HG03439 (cell line): ENCODE measurements at regions not wholly inside any gene's neighbourhood (a gene's known extent, or its start where the extent isn't known, plus 50 kb on each side); places are given as distances from the start of the nearest gene placed in this dataset.
"Not testable (repeated sequence)": the region's sequence is repeated elsewhere in the genome, so short reads cannot be mapped to it uniquely, and the experiment has no call there.

Experiments used
- ATAC-seq: cut with Tn5 transposase; IDR thresholded peaks from one replicate; pipeline ENCODE4 v1.9.1; 2021; ENCODE audit warnings: mild to moderate bottlenecking, moderate library complexity; ENCODE audit not compliant: unreplicated experiment

DNA sequence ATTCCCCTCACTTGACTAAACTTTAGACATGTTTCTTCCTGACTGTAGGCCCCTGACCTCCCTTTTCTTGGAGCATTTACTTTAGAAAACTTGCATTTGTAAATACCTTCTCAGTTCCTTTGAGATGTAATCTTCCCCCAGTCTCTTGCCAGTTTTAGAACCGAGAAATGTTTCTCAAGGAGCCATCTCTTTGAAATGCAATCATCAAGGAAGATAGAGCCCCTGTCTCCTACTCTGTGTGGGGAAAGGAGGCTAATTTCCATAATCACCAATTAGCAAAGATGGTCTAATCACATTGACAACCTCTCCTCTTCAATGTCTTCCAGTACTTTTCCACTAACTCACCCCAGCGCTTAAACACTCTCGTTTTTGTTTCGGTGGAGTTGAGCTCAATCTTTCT lies 70.0 kb upstream of the SMIM30 start:
- ATAC-seq = no peak

DNA sequence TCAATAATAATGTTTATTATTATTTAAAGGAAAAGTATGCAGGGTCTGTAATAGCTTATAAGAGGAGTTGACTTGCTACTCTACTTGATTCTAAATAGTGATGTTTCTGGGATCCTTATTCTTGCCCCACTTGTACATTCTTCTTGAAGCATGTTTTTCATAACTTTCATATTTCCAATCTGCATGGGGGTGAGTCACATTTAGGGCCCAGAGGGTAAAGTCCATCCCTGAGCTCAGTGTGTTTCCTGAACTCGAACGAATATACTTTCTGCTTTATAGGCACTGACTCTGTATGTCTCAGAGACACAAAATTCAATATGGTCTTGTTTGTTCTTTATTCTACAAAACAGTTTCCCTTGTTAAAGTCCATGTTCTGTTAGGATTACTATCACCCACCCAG lies 61.0 kb upstream of the SMIM30 start:
- no peak for ATAC-seq

- ATAC-seq = no peak
These were observed 58.5 kb upstream of the SMIM30 start for GRCh38 chr7:113176836-113177235.

DNA sequence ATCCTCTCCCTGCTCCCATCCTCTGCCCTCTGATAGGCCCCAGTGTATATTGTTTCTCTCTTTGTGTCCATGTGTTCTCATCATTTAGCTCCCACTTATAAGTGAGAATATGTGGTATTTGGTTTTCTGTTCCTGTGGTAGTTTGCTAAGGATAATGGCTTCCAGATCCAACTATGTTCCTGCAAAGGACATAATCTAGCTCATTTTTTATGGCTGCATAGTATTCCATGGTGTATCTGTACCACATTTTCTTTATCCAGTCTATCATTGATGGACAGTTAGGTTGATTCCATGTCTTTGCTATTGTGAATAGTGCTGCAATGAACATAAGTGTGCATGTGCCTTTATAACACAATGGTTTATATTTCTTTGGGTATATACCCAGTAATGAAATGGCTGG lies 57.8 kb upstream of the SMIM30 start:
- ATAC-seq = not testable (repeated sequence)

DNA sequence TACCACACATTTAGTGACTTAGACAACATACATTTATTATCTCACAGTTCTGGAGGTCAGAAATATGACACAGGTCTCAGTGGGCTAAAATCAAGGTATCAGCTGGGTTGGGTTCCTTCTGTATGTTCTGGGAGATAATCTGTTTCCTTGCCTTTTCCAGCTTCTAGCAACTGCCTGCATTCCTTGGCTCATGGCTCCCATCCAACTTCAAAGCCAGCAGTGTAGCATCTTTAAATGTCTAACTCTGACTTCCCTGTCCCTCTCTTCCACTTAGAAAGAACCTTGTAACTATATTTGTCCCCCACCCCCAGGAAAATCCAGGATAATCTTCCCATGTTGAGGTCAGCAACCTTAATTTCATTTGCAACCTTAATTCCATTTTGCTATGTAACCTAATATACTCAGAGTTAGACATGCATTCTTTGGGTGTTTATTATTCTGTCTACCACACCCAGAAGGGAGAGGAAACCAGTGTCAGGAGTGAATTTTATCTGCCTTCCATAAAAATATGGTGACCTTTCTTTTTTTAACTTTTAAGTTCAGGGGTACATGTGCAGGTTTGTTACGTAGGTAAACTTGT lies 57.3 kb upstream of the SMIM30 start:
- ATAC-seq = no peak

GRCh38 chr7:113172726-113173125 lies 54.4 kb upstream of the SMIM30 start:
- ATAC-seq = no peak

GRCh38 chr7:113170591-113170990 lies 52.2 kb upstream of the SMIM30 start:
- ATAC-seq = no peak
